Neural cell (in vitro differentiated cells): ENCODE measurements at regions not wholly inside any gene's neighbourhood (a gene's known extent, or its start where the extent isn't known, plus 50 kb on each side); places are given as distances from the start of the nearest gene placed in this dataset.

Experiments
- H2AFZ ChIP-seq: fragments of 200-600, 300-800 bp; sonication (generic), shearing (Covaris generic); 2 replicates; pipeline ENCODE4 v1.6.0; 2014; ENCODE audit warnings: low read depth, mild to moderate bottlenecking, antibody characterized with exemption, low read length, moderate library complexity
- H3F3A ChIP-seq: fragments of 200-600 bp; shearing (Covaris generic); 2 replicates; pipeline ENCODE4 v1.6.1; 2016; ENCODE audit warnings: mild to moderate bottlenecking, moderate library complexity, mixed read lengths, antibody characterized with exemption, low read length; ENCODE audit not compliant: insufficient read depth, poor library complexity, severe bottlenecking
- H3K27ac ChIP-seq: fragments of 200-600, 300-800 bp; sonication (generic), shearing (Covaris generic); 2 replicates; pipeline ENCODE4 v1.5.1; 2014; ENCODE audit warnings: mild to moderate bottlenecking, low read length, moderate library complexity
- H3K27me3 ChIP-seq: fragments of 300-800, 200-600 bp; sonication (generic), shearing (Covaris generic); 2 replicates; pipeline ENCODE4 v1.6.0; 2014; ENCODE audit warnings: mild to moderate bottlenecking, low read depth, low read length, moderate library complexity; ENCODE audit not compliant: insufficient read depth
- H3K36me3 ChIP-seq: fragments of 300-800, 200-600 bp; sonication (generic), shearing (Covaris generic); 2 replicates; pipeline ENCODE4 v1.5.1; 2014; ENCODE audit warnings: mild to moderate bottlenecking, antibody characterized with exemption, low read length, moderate library complexity; ENCODE audit not compliant: insufficient read depth
- H3K4me2 ChIP-seq: fragments of 300-800, 200-600 bp; sonication (generic), shearing (Covaris generic); 2 replicates; pipeline ENCODE4 v1.6.0; 2014; ENCODE audit warnings: mild to moderate bottlenecking, low read length
- H3K4me3 ChIP-seq: fragments of 300-800, 200-600 bp; sonication (generic), shearing (Covaris generic); 2 replicates; pipeline ENCODE4 v1.5.1; 2014; ENCODE audit warnings: mild to moderate bottlenecking, low read length, moderate library complexity
- H3K79me2 ChIP-seq: fragments of 200-600 bp; shearing (Covaris generic); replicated peaks from 2 replicates; pipeline ENCODE4 v1.6.0; 2014; ENCODE audit warnings: mild to moderate bottlenecking, low read length, moderate library complexity; ENCODE audit not compliant: insufficient read depth
- H3K9ac ChIP-seq: fragments of 300-800, 200-600 bp; sonication (generic), shearing (Covaris generic); 2 replicates; pipeline ENCODE4 v1.6.1; 2016; ENCODE audit warnings: mild to moderate bottlenecking, low read length, mixed read lengths
- H3K9me2 ChIP-seq: fragments of 200-600 bp; shearing (Covaris generic); 2 replicates; pipeline ENCODE4 v1.6.1; 2016; ENCODE audit warnings: mild to moderate bottlenecking, low read length, mixed read lengths; ENCODE audit not compliant: insufficient read depth
- H3K9me3 ChIP-seq: fragments of 200-600, 300-800 bp; sonication (generic), shearing (Covaris generic); 2 replicates; pipeline ENCODE4 v1.6.1; 2016; ENCODE audit warnings: mild to moderate bottlenecking, mixed run types, low read length, moderate library complexity, mixed read lengths
- H4K20me1 ChIP-seq: fragments of 200-600 bp; shearing (Covaris generic); 2 replicates; pipeline ENCODE4 v1.6.1; 2016; ENCODE audit warnings: mild to moderate bottlenecking, mixed run types; ENCODE audit not compliant: insufficient read depth
- CTCF ChIP-seq: fragments of 450-650 bp; IDR thresholded peaks from 2 replicates; pipeline ENCODE4 v1.5.1; 2014; ENCODE audit warnings: antibody characterized with exemption, mild to moderate bottlenecking, moderate library complexity; ENCODE audit not compliant: poor library complexity, severe bottlenecking
- EP300 ChIP-seq: fragments of 450-650 bp; conservative IDR thresholded peaks from 2 replicates; pipeline ENCODE4 v1.6.1; 2014; ENCODE audit warnings: antibody characterized with exemption, mild to moderate bottlenecking, moderate library complexity; ENCODE audit not compliant: poor library complexity, severe bottlenecking
- EZH2 ChIP-seq: fragments of 200-600, 300-800 bp; shearing (Covaris generic), sonication (generic); IDR thresholded peaks from 2 replicates; pipeline ENCODE4 v1.6.1; 2014; ENCODE audit warnings: antibody characterized with exemption, low read length, borderline replicate concordance, mild to moderate bottlenecking; ENCODE audit not compliant: insufficient read depth, poor library complexity, severe bottlenecking
- MXI1 ChIP-seq: fragments of 450-650 bp; conservative IDR thresholded peaks from 2 replicates; pipeline ENCODE4 v1.6.1; 2014; ENCODE audit warnings: antibody characterized with exemption, mild to moderate bottlenecking; ENCODE audit not compliant: poor library complexity, severe bottlenecking
- POLR2AphosphoS5 ChIP-seq: IDR thresholded peaks from 2 replicates; pipeline ENCODE4 v1.6.1; 2012
- RAD21 ChIP-seq: fragments of 450-650 bp; conservative IDR thresholded peaks from 2 replicates; pipeline ENCODE4 v1.6.1; 2014; ENCODE audit warnings: antibody characterized with exemption, mild to moderate bottlenecking, moderate library complexity
- REST ChIP-seq: IDR thresholded peaks from 2 replicates; pipeline ENCODE4 v1.6.1; 2012; ENCODE audit warnings: borderline replicate concordance
- SMC3 ChIP-seq: fragments of 450-650 bp; conservative IDR thresholded peaks from 2 replicates; pipeline ENCODE4 v1.6.1; 2014; ENCODE audit warnings: antibody characterized with exemption, mild to moderate bottlenecking, moderate library complexity; ENCODE audit not compliant: poor library complexity
- TAF1 ChIP-seq: IDR thresholded peaks from 2 replicates; pipeline ENCODE4 v1.6.1; 2012; ENCODE audit warnings: low read depth

- Histone ChIP-seq H4K20me1 (no peaks in the 10 kb centered on the region), H3K4me3 (no peak overlapping the region), H3K4me2 (no peak overlapping the region), H3K9ac (no peak overlapping the region), H2AFZ (no peak overlapping the region), H3K9me2 (no peaks in the 10 kb centered on the region), H3K27ac (no peak overlapping the region), H3F3A (no peaks in the 10 kb centered on the region), H3K79me2 (no peaks in the 10 kb centered on the region), H3K27me3 (no peaks in the 10 kb centered on the region), H3K36me3 (no peaks in the 10 kb centered on the region), H3K9me3 (no peaks in the 10 kb centered on the region)
- no peak for TF ChIP-seq REST
- no peak for TF ChIP-seq TAF1
- no peak for TF ChIP-seq EZH2
- no peak for TF ChIP-seq CTCF
- TF ChIP-seq POLR2AphosphoS5, result no peak
- TF ChIP-seq SMC3, result no peak
- no peak for TF ChIP-seq RAD21
- TF ChIP-seq MXI1, result no peak
- TF ChIP-seq EP300, result no peak
Observed at GRCh38 chr20:39318911-39319310, 356.8 kb downstream of the DHX35 start.

- Histone ChIP-seq H3K9me2 (no peaks in the 10 kb centered on the region), H3K9ac (no peak overlapping the region), H3K36me3 (no peaks in the 10 kb centered on the region), H2AFZ (no peak overlapping the region), H3F3A (no peaks in the 10 kb centered on the region), H3K9me3 (no peaks in the 10 kb centered on the region), H3K4me2 (no peak overlapping the region), H4K20me1 (no peaks in the 10 kb centered on the region), H3K27me3 (no peaks in the 10 kb centered on the region), H3K4me3 (no peak overlapping the region), H3K79me2 (no peaks in the 10 kb centered on the region), H3K27ac (no peak overlapping the region)
- no peak for TF ChIP-seq CTCF
- TF ChIP-seq SMC3, result no peak
- no peak for TF ChIP-seq REST
- no peak for TF ChIP-seq POLR2AphosphoS5
- no peak for TF ChIP-seq MXI1
- no peak for TF ChIP-seq TAF1
- TF ChIP-seq EP300, result no peak
- no peak for TF ChIP-seq EZH2
- no peak for TF ChIP-seq RAD21
Observed at GRCh38 chr20:39312676-39313075, 350.5 kb downstream of the DHX35 start.
